ENCODE measurements at regions not wholly inside any gene's neighbourhood (a gene's known extent, or its start where the extent isn't known, plus 50 kb on each side); places are given as distances from the start of the nearest gene placed in this dataset.

DNA sequence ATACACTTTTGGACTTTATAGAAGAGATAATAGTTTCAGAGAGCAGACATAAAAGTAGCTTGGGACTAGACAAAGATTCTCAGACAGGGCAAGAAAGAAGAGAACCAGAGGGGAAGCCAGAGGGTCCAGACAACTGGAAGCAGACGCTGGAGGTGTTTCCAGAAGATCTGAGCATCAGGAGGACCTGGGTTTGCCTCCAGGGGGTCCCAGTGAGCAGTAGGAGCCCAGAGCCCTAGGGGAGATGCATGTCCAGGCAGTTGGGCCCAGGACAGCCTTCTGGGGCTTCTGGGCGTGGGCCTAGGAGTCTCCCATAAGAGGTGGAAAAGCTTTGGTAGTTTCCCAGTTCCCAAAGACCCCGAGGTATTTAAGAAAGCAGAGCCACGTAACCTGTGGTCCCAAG, 251.2 kb upstream of the ID2 start:
- peak overlapping the region; percentile 4 for H3K9ac ChIP-seq (ENCODE audit: low read depth, low read length, poor library complexity, severe bottlenecking)
- H3F3A ChIP-seq (ENCODE audit: low read depth), result no peaks in the 10 kb centered on the region
- H2AFZ ChIP-seq (ENCODE audit: low read length), result no peak overlapping the region
- no peak overlapping the region for H3K4me3 ChIP-seq (ENCODE audit: low read length, poor library complexity, severe bottlenecking)
- TF ChIP-seq EZH2phosphoT487 (IDR thresholded peaks at IDR 0.05; ENCODE audit: borderline replicate concordance), result no peak
- TF ChIP-seq, protein P1, sequence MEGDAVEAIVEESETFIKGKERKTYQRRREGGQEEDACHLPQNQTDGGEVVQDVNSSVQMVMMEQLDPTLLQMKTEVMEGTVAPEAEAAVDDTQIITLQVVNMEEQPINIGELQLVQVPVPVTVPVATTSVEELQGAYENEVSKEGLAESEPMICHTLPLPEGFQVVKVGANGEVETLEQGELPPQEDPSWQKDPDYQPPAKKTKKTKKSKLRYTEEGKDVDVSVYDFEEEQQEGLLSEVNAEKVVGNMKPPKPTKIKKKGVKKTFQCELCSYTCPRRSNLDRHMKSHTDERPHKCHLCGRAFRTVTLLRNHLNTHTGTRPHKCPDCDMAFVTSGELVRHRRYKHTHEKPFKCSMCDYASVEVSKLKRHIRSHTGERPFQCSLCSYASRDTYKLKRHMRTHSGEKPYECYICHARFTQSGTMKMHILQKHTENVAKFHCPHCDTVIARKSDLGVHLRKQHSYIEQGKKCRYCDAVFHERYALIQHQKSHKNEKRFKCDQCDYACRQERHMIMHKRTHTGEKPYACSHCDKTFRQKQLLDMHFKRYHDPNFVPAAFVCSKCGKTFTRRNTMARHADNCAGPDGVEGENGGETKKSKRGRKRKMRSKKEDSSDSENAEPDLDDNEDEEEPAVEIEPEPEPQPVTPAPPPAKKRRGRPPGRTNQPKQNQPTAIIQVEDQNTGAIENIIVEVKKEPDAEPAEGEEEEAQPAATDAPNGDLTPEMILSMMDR (conservative IDR thresholded peaks at IDR 0.05; ENCODE audit: low read length), result peak; percentile 52
- no peaks in the 10 kb centered on the region for H3K27me3 ChIP-seq (ENCODE audit: insufficient read depth, low read length, poor library complexity, severe bottlenecking)
- no peaks in the 10 kb centered on the region for H3K9me3 ChIP-seq (ENCODE audit: insufficient read depth, low read depth, low read length)
- H3K79me2 ChIP-seq (ENCODE audit: insufficient read depth, low read length), result no peaks in the 10 kb centered on the region
- peaks cover 25% of the 10 kb centered on the region for H3K4me1 ChIP-seq (ENCODE audit: insufficient read depth, low read length, poor library complexity, severe bottlenecking)
- no peak overlapping the region for H3K4me2 ChIP-seq (ENCODE audit: low read depth, low read length, poor library complexity, severe bottlenecking)
- H4K20me1 ChIP-seq (ENCODE audit: insufficient read depth, low read length, poor library complexity, severe bottlenecking), result no peaks in the 10 kb centered on the region
- H3K36me3 ChIP-seq (ENCODE audit: insufficient read depth, low read length), result no peaks in the 10 kb centered on the region
- no peaks in the 10 kb centered on the region for H3K9me2 ChIP-seq (replicated peaks; ENCODE audit: low read depth, low read length)

- Histone ChIP-seq H3K79me2 (ENCODE audit: insufficient read depth, low read length) (no peaks in the 10 kb centered on the region), H3K9me2 (replicated peaks; ENCODE audit: low read depth, low read length) (no peaks in the 10 kb centered on the region), H3K4me3 (ENCODE audit: low read length, poor library complexity, severe bottlenecking) (no peak overlapping the region), H3K36me3 (ENCODE audit: insufficient read depth, low read length) (no peaks in the 10 kb centered on the region), H3K9ac (ENCODE audit: low read depth, low read length, poor library complexity, severe bottlenecking) (no peak overlapping the region), H4K20me1 (ENCODE audit: insufficient read depth, low read length, poor library complexity, severe bottlenecking) (no peaks in the 10 kb centered on the region), H3K27me3 (ENCODE audit: insufficient read depth, low read length, poor library complexity, severe bottlenecking) (no peaks in the 10 kb centered on the region), H3K9me3 (ENCODE audit: insufficient read depth, low read depth, low read length) (no peaks in the 10 kb centered on the region), H2AFZ (ENCODE audit: low read length) (no peak overlapping the region; the same call in 1 of the 2 replicates), H3K4me1 (ENCODE audit: insufficient read depth, low read length, poor library complexity, severe bottlenecking) (peaks cover 29% of the 10 kb centered on the region), H3K4me2 (ENCODE audit: low read depth, low read length, poor library complexity, severe bottlenecking) (no peak overlapping the region), H3F3A (ENCODE audit: low read depth) (no peaks in the 10 kb centered on the region)
- TF ChIP-seq EZH2phosphoT487 (IDR thresholded peaks at IDR 0.05; ENCODE audit: borderline replicate concordance), result no peak
- TF ChIP-seq, protein P1 (conservative IDR thresholded peaks at IDR 0.05; ENCODE audit: low read length), result no peak
Observed at GRCh38 chr2:8431446-8432125, 250.3 kb upstream of the ID2 start.

DNA sequence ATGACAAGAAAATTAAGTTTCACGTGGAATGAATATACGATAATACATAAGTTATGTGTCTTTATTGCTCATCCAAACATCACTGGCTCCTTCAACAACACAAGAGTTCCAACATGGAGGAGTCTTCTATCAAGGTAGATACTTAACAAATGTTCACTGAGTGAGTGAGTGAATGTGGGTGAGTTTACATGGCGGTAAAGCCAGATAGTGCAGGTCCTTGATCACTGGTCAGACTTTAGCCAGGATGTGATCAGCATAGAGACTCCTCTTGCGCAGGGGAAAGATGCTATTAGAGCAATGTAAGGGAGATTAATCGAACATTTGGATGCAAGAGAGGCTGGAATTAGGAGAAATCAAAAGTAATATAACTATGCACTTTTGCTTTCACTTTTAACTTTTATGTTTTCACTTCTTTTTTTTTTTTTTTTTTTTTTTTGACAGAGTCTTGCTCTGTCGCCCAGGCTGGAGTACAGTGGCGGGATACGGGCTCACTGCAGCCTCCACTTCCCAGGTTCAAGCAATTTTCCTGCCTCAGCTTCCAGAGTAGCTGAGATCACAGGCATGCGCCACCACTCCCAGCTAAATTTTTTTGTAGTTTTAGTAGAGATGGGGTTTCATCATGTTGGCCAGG, 249.0 kb upstream of the ID2 start:
- no peaks in the 10 kb centered on the region for H3F3A ChIP-seq (ENCODE audit: low read depth)
- no peak for TF ChIP-seq EZH2phosphoT487 (IDR thresholded peaks at IDR 0.05; ENCODE audit: borderline replicate concordance)
- TF ChIP-seq, protein P1 (conservative IDR thresholded peaks at IDR 0.05; ENCODE audit: low read length), result no peak
- no peaks in the 10 kb centered on the region for H3K9me3 ChIP-seq (ENCODE audit: insufficient read depth, low read depth, low read length)
- H2AFZ ChIP-seq (ENCODE audit: low read length), result peak overlapping the region; percentile 15; the same call in 1 of the 2 replicates
- H3K4me2 ChIP-seq (ENCODE audit: low read depth, low read length, poor library complexity, severe bottlenecking), result no peak overlapping the region
- H3K27me3 ChIP-seq (ENCODE audit: insufficient read depth, low read length, poor library complexity, severe bottlenecking), result no peaks in the 10 kb centered on the region
- H3K4me3 ChIP-seq (ENCODE audit: low read length, poor library complexity, severe bottlenecking), result no peak overlapping the region
- H3K9ac ChIP-seq (ENCODE audit: low read depth, low read length, poor library complexity, severe bottlenecking), result no peak overlapping the region
- no peaks in the 10 kb centered on the region for H3K9me2 ChIP-seq (replicated peaks; ENCODE audit: low read depth, low read length)
- H3K4me1 ChIP-seq (ENCODE audit: insufficient read depth, low read length, poor library complexity, severe bottlenecking), result peaks cover 24% of the 10 kb centered on the region
- no peaks in the 10 kb centered on the region for H3K36me3 ChIP-seq (ENCODE audit: insufficient read depth, low read length)
- H4K20me1 ChIP-seq (ENCODE audit: insufficient read depth, low read length, poor library complexity, severe bottlenecking), result no peaks in the 10 kb centered on the region
- H3K79me2 ChIP-seq (ENCODE audit: insufficient read depth, low read length), result no peaks in the 10 kb centered on the region

Data from Loucy (cell line).